Right renal cortex interstitium (tissue), 3 donors: ENCODE measurements at regions not wholly inside any gene's neighbourhood (a gene's known extent, or its start where the extent isn't known, plus 50 kb on each side); places are given as distances from the start of the nearest gene placed in this dataset.
"Not testable (repeated sequence)": the region's sequence is repeated elsewhere in the genome, so short reads cannot be mapped to it uniquely, and the experiment has no call there.

ENCODE experiments used
- DNase-seq, 3 donors: peaks; one replicate each; pipeline ENCODE4 v3.0.0-alpha.2; 2013; ENCODE audit warnings: low read depth in 3 of 3, low spot score in 2 of 3

DNA sequence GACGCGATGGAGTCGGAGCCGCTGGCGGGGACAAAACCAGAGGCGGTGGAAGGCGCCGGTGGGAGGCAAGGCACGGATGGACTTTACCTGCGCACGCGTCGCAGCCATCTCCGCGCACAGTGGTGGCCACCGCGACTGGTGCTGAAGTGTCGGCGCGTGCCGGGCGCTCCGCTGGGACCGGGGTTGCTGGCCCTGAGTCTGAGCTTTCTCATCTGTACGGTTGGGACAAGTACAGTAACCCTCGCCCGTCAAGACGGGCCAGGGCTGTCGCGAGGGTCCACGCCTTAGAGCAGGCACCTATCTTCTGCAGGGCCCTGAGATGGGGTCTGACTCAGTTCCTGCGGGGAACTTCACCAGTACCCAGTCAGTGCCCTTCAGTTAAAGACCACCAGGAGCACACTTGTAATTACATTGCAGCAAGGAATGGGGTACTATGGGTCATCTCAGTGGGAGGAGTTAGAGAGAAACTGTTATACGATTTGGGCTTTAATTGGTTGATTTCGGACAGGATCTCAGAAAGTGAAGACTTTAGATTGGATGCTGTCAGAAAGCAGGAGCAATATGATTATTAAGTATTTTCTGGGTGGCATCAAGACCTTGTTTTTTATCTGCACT is 385.6 kb downstream of the SPATA31A6 start:
- not testable (repeated sequence) for DNase-seq

DNA sequence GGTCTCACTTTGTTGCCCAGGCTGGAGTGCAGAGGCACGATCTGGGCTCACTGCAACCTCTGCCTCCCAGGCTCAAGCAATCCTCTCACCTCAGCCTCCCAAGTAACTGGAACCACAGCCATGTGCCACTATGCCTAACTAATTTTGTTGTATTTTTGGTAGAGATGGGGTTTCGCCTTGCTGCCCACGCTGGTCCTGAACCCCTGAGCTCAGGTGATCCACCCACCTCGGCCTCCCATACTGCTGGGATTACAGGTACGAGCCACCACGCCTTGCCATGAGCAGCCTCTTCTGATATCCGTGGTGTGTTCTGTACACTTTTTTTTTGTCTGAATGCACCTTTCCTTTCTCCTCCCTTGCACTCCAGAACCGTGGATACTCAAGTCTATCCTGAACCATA is 394.4 kb downstream of the SPATA31A6 start:
- not testable (repeated sequence) for DNase-seq
